ENCODE measurements at regions not wholly inside any gene's neighbourhood (a gene's known extent, or its start where the extent isn't known, plus 50 kb on each side); places are given as distances from the start of the nearest gene placed in this dataset.
"Not testable (repeated sequence)": the region's sequence is repeated elsewhere in the genome, so short reads cannot be mapped to it uniquely, and the experiment has no call there.

DNA sequence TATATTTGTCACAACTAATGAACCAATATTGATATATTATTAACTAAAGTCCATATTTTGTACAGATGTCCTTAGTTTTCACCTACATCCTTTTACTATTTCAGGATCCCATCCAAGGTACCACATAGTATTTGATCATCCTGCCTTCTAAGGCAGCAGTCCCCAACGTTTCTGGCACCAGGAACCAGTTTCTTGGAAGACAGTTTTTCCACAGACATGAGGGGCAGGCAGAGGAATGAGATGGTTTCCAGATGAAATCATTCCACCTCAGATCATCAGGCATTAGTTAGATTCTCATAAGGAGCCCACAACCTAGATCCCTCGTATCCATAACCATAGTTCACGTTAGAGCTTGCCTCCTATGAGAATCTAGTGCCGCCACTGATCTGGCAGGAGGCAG is 82.8 kb upstream of the BCL2L14 start:
- no peak for DNase-seq
- H3K9me3 ChIP-seq: no peaks in the 10 kb centered on the region

GRCh38 chr12:11991604-11992003 is 79.1 kb upstream of the BCL2L14 start:
- Histone ChIP-seq H3K4me1 (ENCODE audit: insufficient read depth) (no peaks in the 10 kb centered on the region), H3K27me3 (no peaks in the 10 kb centered on the region), H3K4me3 (no peak overlapping the region), H3K36me3 (no peaks in the 10 kb centered on the region), H3K9me3 (no peaks in the 10 kb centered on the region), H3K27ac (no peak overlapping the region)
- intact Hi-C loops (cut with DNase I): no loop called here
- 88 to 91% (median 89%) methylated on average over 4 of the region's 4 CpGs for WGBS, 3 donors
- TF ChIP-seq, protein P1, sequence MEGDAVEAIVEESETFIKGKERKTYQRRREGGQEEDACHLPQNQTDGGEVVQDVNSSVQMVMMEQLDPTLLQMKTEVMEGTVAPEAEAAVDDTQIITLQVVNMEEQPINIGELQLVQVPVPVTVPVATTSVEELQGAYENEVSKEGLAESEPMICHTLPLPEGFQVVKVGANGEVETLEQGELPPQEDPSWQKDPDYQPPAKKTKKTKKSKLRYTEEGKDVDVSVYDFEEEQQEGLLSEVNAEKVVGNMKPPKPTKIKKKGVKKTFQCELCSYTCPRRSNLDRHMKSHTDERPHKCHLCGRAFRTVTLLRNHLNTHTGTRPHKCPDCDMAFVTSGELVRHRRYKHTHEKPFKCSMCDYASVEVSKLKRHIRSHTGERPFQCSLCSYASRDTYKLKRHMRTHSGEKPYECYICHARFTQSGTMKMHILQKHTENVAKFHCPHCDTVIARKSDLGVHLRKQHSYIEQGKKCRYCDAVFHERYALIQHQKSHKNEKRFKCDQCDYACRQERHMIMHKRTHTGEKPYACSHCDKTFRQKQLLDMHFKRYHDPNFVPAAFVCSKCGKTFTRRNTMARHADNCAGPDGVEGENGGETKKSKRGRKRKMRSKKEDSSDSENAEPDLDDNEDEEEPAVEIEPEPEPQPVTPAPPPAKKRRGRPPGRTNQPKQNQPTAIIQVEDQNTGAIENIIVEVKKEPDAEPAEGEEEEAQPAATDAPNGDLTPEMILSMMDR (IDR thresholded peaks at IDR 0.05): no peak
- TF ChIP-seq EP300 (IDR thresholded peaks at IDR 0.05): no peak
- TF ChIP-seq POLR2A (IDR thresholded peaks at IDR 0.05): no peak
- DNase-seq: no peak

More for the DNA sequence above, 82.8 kb upstream of the BCL2L14 start:
- TF ChIP-seq, protein P1 (IDR thresholded peaks at IDR 0.05): no peak
- TF ChIP-seq POLR2A (IDR thresholded peaks at IDR 0.05): no peak
- no peak for TF ChIP-seq EP300 (IDR thresholded peaks at IDR 0.05)
- no peaks in the 10 kb centered on the region for H3K27me3 ChIP-seq
- no peaks in the 10 kb centered on the region for H3K4me1 ChIP-seq (ENCODE audit: insufficient read depth)
- 73 to 77% (median 77%) methylated on average over 4 of the region's 4 CpGs for WGBS, 3 donors
- H3K27ac ChIP-seq: no peak overlapping the region
- H3K36me3 ChIP-seq: no peaks in the 10 kb centered on the region
- H3K4me3 ChIP-seq: no peak overlapping the region
- intact Hi-C loops (cut with DNase I): no loop called here

GRCh38 chr12:11992515-11992914 is 78.2 kb upstream of the BCL2L14 start:
- H3K27me3 ChIP-seq: no peaks in the 10 kb centered on the region
- intact Hi-C loops (cut with DNase I): no loop called here
- H3K4me1 ChIP-seq (ENCODE audit: insufficient read depth): no peaks in the 10 kb centered on the region
- TF ChIP-seq POLR2A (IDR thresholded peaks at IDR 0.05) (no peak), EP300 (IDR thresholded peaks at IDR 0.05) (no peak)
- TF ChIP-seq, protein P1 (IDR thresholded peaks at IDR 0.05): no peak
- no peaks in the 10 kb centered on the region for H3K36me3 ChIP-seq
- H3K4me3 ChIP-seq: no peak overlapping the region
- no peaks in the 10 kb centered on the region for H3K9me3 ChIP-seq
- WGBS, 3 donors: 87 to 95% (median 91%) methylated on average over 3 of the region's 3 CpGs
- no peak overlapping the region for H3K27ac ChIP-seq
- DNase-seq: no peak

DNA sequence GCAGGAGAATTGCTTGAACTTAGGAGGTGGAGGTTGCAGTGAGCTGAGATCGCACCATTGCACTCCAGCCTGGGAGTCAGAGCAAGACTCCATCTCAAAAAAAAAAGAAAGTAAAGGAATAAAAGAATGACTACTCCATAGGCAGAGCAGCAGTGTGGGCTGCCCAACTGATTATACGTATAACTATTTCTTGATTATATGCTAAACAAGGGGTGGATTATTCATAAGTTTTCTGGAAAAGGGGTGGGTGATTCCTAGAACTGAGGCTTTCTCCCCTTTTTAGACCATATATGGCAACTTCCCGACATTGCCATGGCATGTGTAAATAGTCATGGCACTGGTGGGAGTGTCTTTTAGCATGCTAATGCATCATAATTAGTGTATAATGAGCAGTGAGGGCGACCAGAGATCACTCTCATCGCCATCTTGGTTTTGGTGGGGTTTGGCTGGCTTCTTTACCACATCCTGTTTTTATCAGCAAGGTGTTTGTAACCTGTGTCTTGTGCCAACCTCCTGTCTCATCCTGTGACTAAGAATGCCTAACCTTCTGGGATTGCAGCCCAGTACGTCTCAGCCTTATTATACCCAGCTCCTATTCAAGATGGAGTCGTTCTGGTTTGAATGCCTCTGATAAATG is 72.3 kb upstream of the BCL2L14 start:
- H3K36me3 ChIP-seq; H3K27ac ChIP-seq; H3K27me3 ChIP-seq; H3K9me3 ChIP-seq; H3K4me1 ChIP-seq (ENCODE audit: insufficient read depth); DNase-seq; H3K4me3 ChIP-seq; intact Hi-C loops (cut with DNase I): not testable (repeated sequence)
- 76 to 93% (median 89%) methylated on average over 7 of the region's 7 CpGs for WGBS, 3 donors

GRCh38 chr12:11998944-11999315 is 71.8 kb upstream of the BCL2L14 start:
- no peak for TF ChIP-seq POLR2A (IDR thresholded peaks at IDR 0.05)
- Histone ChIP-seq H3K27me3 (no peaks in the 10 kb centered on the region), H3K9me3 (no peaks in the 10 kb centered on the region), H3K4me1 (ENCODE audit: insufficient read depth) (no peaks in the 10 kb centered on the region), H3K36me3 (no peaks in the 10 kb centered on the region), H3K27ac (no peak overlapping the region), H3K4me3 (no peak overlapping the region)
- no peak for DNase-seq
- WGBS, 3 donors: 84 to 96% (median 89%) methylated on average over 1 of the region's 1 CpG
- intact Hi-C loops (cut with DNase I): no loop called here

Data from ovary (tissue), 7 donors.